Hindlimb muscle (tissue), 1 donor: ENCODE measurements at regions not wholly inside any gene's neighbourhood (a gene's known extent, or its start where the extent isn't known, plus 50 kb on each side); places are given as distances from the start of the nearest gene placed in this dataset.

Experiments
- DNase-seq: peaks from one replicate; pipeline ENCODE4 v3.0.0-alpha.2; 2013

- no peak for DNase-seq
These were observed 298.2 kb upstream of the ZC3H15 start for GRCh38 chr2:186187854-186188253.

GRCh38 chr2:186189816-186190215 lies 296.2 kb upstream of the ZC3H15 start:
- DNase-seq: no peak

GRCh38 chr2:186195696-186196095 lies 290.4 kb upstream of the ZC3H15 start:
- peak; percentile 50 for DNase-seq

GRCh38 chr2:186197955-186198354 lies 288.1 kb upstream of the ZC3H15 start:
- no peak for DNase-seq

- DNase-seq: no peak
These were observed 287.0 kb upstream of the ZC3H15 start for GRCh38 chr2:186199029-186199428.

- DNase-seq: no peak
These were observed 284.7 kb upstream of the ZC3H15 start for GRCh38 chr2:186201371-186201770.

GRCh38 chr2:186205254-186205911 lies 280.7 kb upstream of the ZC3H15 start:
- peak; percentile 56 for DNase-seq

- no peak for DNase-seq
These were observed 276.5 kb upstream of the ZC3H15 start for GRCh38 chr2:186209532-186209931.

- no peak for DNase-seq
These were observed 265.7 kb upstream of the ZC3H15 start for GRCh38 chr2:186220409-186220808.

- DNase-seq: no peak
These were observed 256.8 kb upstream of the ZC3H15 start for GRCh38 chr2:186229265-186229664.

- no peak for DNase-seq
These were observed 244.2 kb upstream of the ZC3H15 start for GRCh38 chr2:186241874-186242273.

- no peak for DNase-seq
These were observed 231.3 kb upstream of the ZC3H15 start for GRCh38 chr2:186254759-186255158.

- no peak for DNase-seq
These were observed 230.2 kb upstream of the ZC3H15 start for GRCh38 chr2:186255823-186256222.

- DNase-seq: peak; percentile 42
These were observed 229.5 kb upstream of the ZC3H15 start for GRCh38 chr2:186256540-186256939.

- no peak for DNase-seq
These were observed 222.3 kb upstream of the ZC3H15 start for GRCh38 chr2:186263673-186264250.

- no peak for DNase-seq
These were observed 216.5 kb upstream of the ZC3H15 start for GRCh38 chr2:186269536-186269935.

GRCh38 chr2:186273953-186274352 lies 212.1 kb upstream of the ZC3H15 start:
- DNase-seq: no peak

- no peak for DNase-seq
These were observed 211.0 kb upstream of the ZC3H15 start for GRCh38 chr2:186274936-186275575.

- DNase-seq: no peak
These were observed 209.2 kb upstream of the ZC3H15 start for GRCh38 chr2:186276909-186277308.

GRCh38 chr2:186281726-186282125 lies 204.3 kb upstream of the ZC3H15 start:
- DNase-seq: no peak

- DNase-seq: no peak
These were observed 191.7 kb upstream of the ZC3H15 start for GRCh38 chr2:186294248-186294888.

GRCh38 chr2:186299610-186300009 lies 186.4 kb upstream of the ZC3H15 start:
- DNase-seq: no peak

GRCh38 chr2:186302263-186302662 lies 183.8 kb upstream of the ZC3H15 start:
- no peak for DNase-seq

- DNase-seq: no peak
These were observed 183.0 kb upstream of the ZC3H15 start for GRCh38 chr2:186303091-186303490.
